ENCODE measurements at regions not wholly inside any gene's neighbourhood (a gene's known extent, or its start where the extent isn't known, plus 50 kb on each side); places are given as distances from the start of the nearest gene placed in this dataset.

- peaks cover 17 to 28% of the 10 kb centered on the region in 2 donors for H3K4me1 ChIP-seq (ENCODE audit: control insufficient read depth in 1 of 2, low read depth in 2 of 2)
- ATAC-seq (ENCODE audit: insufficient number of reproducible peaks, low FRiP score, low read depth): no peak
- no peaks in the 10 kb centered on the region for H3K9me3 ChIP-seq
- TF ChIP-seq, protein P1, sequence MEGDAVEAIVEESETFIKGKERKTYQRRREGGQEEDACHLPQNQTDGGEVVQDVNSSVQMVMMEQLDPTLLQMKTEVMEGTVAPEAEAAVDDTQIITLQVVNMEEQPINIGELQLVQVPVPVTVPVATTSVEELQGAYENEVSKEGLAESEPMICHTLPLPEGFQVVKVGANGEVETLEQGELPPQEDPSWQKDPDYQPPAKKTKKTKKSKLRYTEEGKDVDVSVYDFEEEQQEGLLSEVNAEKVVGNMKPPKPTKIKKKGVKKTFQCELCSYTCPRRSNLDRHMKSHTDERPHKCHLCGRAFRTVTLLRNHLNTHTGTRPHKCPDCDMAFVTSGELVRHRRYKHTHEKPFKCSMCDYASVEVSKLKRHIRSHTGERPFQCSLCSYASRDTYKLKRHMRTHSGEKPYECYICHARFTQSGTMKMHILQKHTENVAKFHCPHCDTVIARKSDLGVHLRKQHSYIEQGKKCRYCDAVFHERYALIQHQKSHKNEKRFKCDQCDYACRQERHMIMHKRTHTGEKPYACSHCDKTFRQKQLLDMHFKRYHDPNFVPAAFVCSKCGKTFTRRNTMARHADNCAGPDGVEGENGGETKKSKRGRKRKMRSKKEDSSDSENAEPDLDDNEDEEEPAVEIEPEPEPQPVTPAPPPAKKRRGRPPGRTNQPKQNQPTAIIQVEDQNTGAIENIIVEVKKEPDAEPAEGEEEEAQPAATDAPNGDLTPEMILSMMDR (IDR thresholded peaks at IDR 0.05): no peak
- H3K36me3 ChIP-seq: no peaks in the 10 kb centered on the region
- no peaks in the 10 kb centered on the region for H3K27me3 ChIP-seq (replicated peaks; ENCODE audit: insufficient read depth)
- H3K27ac ChIP-seq: no peak overlapping the region
- DNase-seq (ENCODE audit: low spot score): no peak
- no peak overlapping the region for H3K4me3 ChIP-seq
Measured at GRCh38 chr6:11358904-11359830, 126.7 kb upstream of the NEDD9 start.

GRCh38 chr6:11357285-11357684 is 124.8 kb upstream of the NEDD9 start:
- TF ChIP-seq, protein P1 (IDR thresholded peaks at IDR 0.05): no peak
- no peak for ATAC-seq (ENCODE audit: insufficient number of reproducible peaks, low FRiP score, low read depth)

GRCh38 chr6:11356404-11357155 is 124.1 kb upstream of the NEDD9 start:
- Histone ChIP-seq H3K36me3 (no peaks in the 10 kb centered on the region), H3K27ac (no peak overlapping the region), H3K27me3 (replicated peaks; ENCODE audit: insufficient read depth) (no peaks in the 10 kb centered on the region), H3K4me3 (no peak overlapping the region), H3K9me3 (no peaks in the 10 kb centered on the region), H3K4me1 (ENCODE audit: control insufficient read depth in 1 of 2, low read depth in 2 of 2) (peaks cover 27 to 34% of the 10 kb centered on the region in 2 donors)
- ATAC-seq (ENCODE audit: insufficient number of reproducible peaks, low FRiP score, low read depth) (no peak), DNase-seq (ENCODE audit: low spot score) (no peak)
- TF ChIP-seq, protein P1 (IDR thresholded peaks at IDR 0.05): no peak

More at GRCh38 chr6:11357285-11357684, 124.8 kb upstream of the NEDD9 start:
- DNase-seq (ENCODE audit: low spot score): no peak
- H3K27ac ChIP-seq: no peak overlapping the region
- H3K27me3 ChIP-seq (replicated peaks; ENCODE audit: insufficient read depth): no peaks in the 10 kb centered on the region
- H3K4me3 ChIP-seq: no peak overlapping the region
- H3K36me3 ChIP-seq: no peaks in the 10 kb centered on the region
- no peaks in the 10 kb centered on the region for H3K9me3 ChIP-seq
- peaks cover 27 to 34% of the 10 kb centered on the region in 2 donors for H3K4me1 ChIP-seq (ENCODE audit: control insufficient read depth in 1 of 2, low read depth in 2 of 2)

DNA sequence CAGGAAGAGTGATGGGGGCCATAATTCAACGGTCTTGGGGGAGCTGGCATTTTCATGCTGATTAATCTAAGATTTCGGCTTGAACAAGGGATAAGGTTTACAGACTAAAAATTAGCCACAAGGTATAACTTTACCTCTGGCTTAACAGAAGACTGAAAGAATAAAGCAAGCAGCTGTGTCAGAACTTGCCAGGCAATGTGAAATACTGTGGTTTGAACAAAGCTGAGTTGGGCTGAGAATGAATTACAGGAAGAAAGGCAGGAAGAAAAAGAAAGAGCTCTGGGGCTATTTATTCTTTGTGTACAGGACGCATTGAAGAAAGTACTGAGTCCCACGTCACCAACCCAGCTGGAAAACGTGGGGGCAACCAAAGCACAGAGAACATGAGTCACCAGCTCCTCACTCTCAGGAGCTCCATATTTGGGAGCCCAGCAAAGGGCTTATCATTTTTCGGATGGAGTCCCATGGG is 121.5 kb upstream of the NEDD9 start:
- Histone ChIP-seq H3K27ac (peak overlapping the region; percentile 92 to 97), H3K4me1 (ENCODE audit: control insufficient read depth in 1 of 2, low read depth in 2 of 2) (peaks cover 27 to 34% of the 10 kb centered on the region in 2 donors), H3K4me3 (peak overlapping the region; percentile 35), H3K27me3 (replicated peaks; ENCODE audit: insufficient read depth) (no peaks in the 10 kb centered on the region), H3K9me3 (no peaks in the 10 kb centered on the region), H3K36me3 (no peaks in the 10 kb centered on the region)
- TF ChIP-seq, protein P1 (IDR thresholded peaks at IDR 0.05): no peak
- peak; percentile 55 for DNase-seq (ENCODE audit: low spot score)
- ATAC-seq (ENCODE audit: insufficient number of reproducible peaks, low FRiP score, low read depth): peak; percentile 98

DNA sequence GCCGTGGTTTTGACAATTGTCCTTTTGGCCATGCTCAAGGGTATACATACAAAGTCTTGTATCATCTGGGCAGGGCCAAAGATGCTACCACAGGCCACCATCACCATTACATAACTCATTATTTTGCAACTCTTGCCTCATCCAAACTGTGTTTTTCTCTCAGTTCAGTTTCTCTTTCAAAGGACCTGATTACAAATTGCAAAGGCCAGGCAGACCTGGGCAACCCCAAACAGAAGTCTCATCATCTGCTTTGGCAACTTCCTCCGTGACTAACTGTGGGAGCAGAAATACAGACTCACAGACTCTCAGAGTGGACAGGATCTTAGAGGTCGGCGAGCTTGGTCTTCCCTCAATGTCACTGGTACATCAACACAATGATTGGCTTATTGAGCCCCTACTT is 117.8 kb upstream of the NEDD9 start:
- TF ChIP-seq, protein P1 (IDR thresholded peaks at IDR 0.05): no peak
- Histone ChIP-seq H3K4me3 (no peak overlapping the region), H3K27me3 (replicated peaks; ENCODE audit: insufficient read depth) (no peaks in the 10 kb centered on the region), H3K4me1 (ENCODE audit: control insufficient read depth in 1 of 2, low read depth in 2 of 2) (peaks cover 21 to 26% of the 10 kb centered on the region in 2 donors), H3K27ac (no peak overlapping the region), H3K36me3 (no peaks in the 10 kb centered on the region), H3K9me3 (no peaks in the 10 kb centered on the region)
- no peak for DNase-seq (ENCODE audit: low spot score)
- no peak for ATAC-seq (ENCODE audit: insufficient number of reproducible peaks, low FRiP score, low read depth)
